GM12875 (cell line): ENCODE measurements at regions not wholly inside any gene's neighbourhood (a gene's known extent, or its start where the extent isn't known, plus 50 kb on each side); places are given as distances from the start of the nearest gene placed in this dataset.

Experiments
- H3K4me3 ChIP-seq: one replicate; pipeline ENCODE4 v1.5.1; 2011; ENCODE audit warnings: low read depth, low read length, control low read depth
- CTCF ChIP-seq: IDR thresholded peaks from 2 replicates; pipeline ENCODE4 v1.5.1; 2011; ENCODE audit warnings: low read depth, mild to moderate bottlenecking, control low read depth, inconsistent platforms, low read length, moderate library complexity, borderline replicate concordance; ENCODE audit not compliant: insufficient read depth

- no peak for TF ChIP-seq CTCF
- H3K4me3 ChIP-seq: no peak overlapping the region
These were observed 73.9 kb downstream of the CASP3 start for GRCh38 chr4:184575306-184575705.

- TF ChIP-seq CTCF: no peak
- no peak overlapping the region for H3K4me3 ChIP-seq
These were observed 74.4 kb downstream of the CASP3 start for GRCh38 chr4:184574861-184575260.

- no peak overlapping the region for H3K4me3 ChIP-seq
- no peak for TF ChIP-seq CTCF
These were observed 75.5 kb downstream of the CASP3 start for GRCh38 chr4:184573701-184574100.

- TF ChIP-seq CTCF: no peak
- no peak overlapping the region for H3K4me3 ChIP-seq
These were observed 80.5 kb downstream of the CASP3 start for GRCh38 chr4:184568770-184569169.

GRCh38 chr4:184563621-184564020, 85.6 kb downstream of the CASP3 start:
- no peak for TF ChIP-seq CTCF
- H3K4me3 ChIP-seq: no peak overlapping the region

- no peak for TF ChIP-seq CTCF
- no peak overlapping the region for H3K4me3 ChIP-seq
These were observed 84.6 kb upstream of the IRF2 start for GRCh38 chr4:184558996-184559395.

- no peak overlapping the region for H3K4me3 ChIP-seq
- no peak for TF ChIP-seq CTCF
These were observed 79.5 kb upstream of the IRF2 start for GRCh38 chr4:184553891-184554290.
